ENCODE measurements at regions not wholly inside any gene's neighbourhood (a gene's known extent, or its start where the extent isn't known, plus 50 kb on each side); places are given as distances from the start of the nearest gene placed in this dataset.

- H3K4me3 ChIP-seq (ENCODE audit: low read length): no peak overlapping the region
- DNase-seq (ENCODE audit: low read depth): no peak
- TF ChIP-seq CTCF (conservative IDR thresholded peaks at IDR 0.05; ENCODE audit: low read length): no peak
Observed at GRCh38 chr13:44104969-44105368, 225.3 kb downstream of the LACC1 start.

GRCh38 chr13:44106266-44107152, 226.8 kb downstream of the LACC1 start:
- DNase-seq (ENCODE audit: low read depth): no peak
- no peak for TF ChIP-seq CTCF (conservative IDR thresholded peaks at IDR 0.05; ENCODE audit: low read length)
- no peak overlapping the region for H3K4me3 ChIP-seq (ENCODE audit: low read length)

- H3K4me3 ChIP-seq (ENCODE audit: low read length): no peak overlapping the region
- no peak for DNase-seq (ENCODE audit: low read depth)
- TF ChIP-seq CTCF (conservative IDR thresholded peaks at IDR 0.05; ENCODE audit: low read length): no peak
Observed at GRCh38 chr13:44107357-44108121, 227.8 kb downstream of the LACC1 start.

- DNase-seq (ENCODE audit: low read depth): no peak
- TF ChIP-seq CTCF (conservative IDR thresholded peaks at IDR 0.05; ENCODE audit: low read length): no peak
- H3K4me3 ChIP-seq (ENCODE audit: low read length): no peak overlapping the region
Observed at GRCh38 chr13:44108331-44108858, 228.7 kb downstream of the LACC1 start.

- no peak for TF ChIP-seq CTCF (conservative IDR thresholded peaks at IDR 0.05; ENCODE audit: low read length)
- no peak for DNase-seq (ENCODE audit: low read depth)
- H3K4me3 ChIP-seq (ENCODE audit: low read length): no peak overlapping the region
Observed at GRCh38 chr13:44110091-44110621, 230.5 kb downstream of the LACC1 start.

- DNase-seq (ENCODE audit: low read depth): no peak
- TF ChIP-seq CTCF (conservative IDR thresholded peaks at IDR 0.05; ENCODE audit: low read length): no peak
- no peak overlapping the region for H3K4me3 ChIP-seq (ENCODE audit: low read length)
Observed at GRCh38 chr13:44111701-44112100, 232.0 kb downstream of the LACC1 start.

Measured in AG10803 (cell line).